OCI-LY7 (cell line): ENCODE measurements at regions not wholly inside any gene's neighbourhood (a gene's known extent, or its start where the extent isn't known, plus 50 kb on each side); places are given as distances from the start of the nearest gene placed in this dataset.

Source experiments
- BruUV-seq: library from RNA; stranded (reverse); fragments of 400-500 nt; replicated peaks from 2 replicates; lab custom pipeline; 2021; lab: Mats Ljungman, UMichigan
- CTCF ChIA-PET: fragments of 300-600 bp; sonication (Branson Sonifier 250); formaldehyde crosslinking; loops from one replicate; lab custom pipeline; 2022; ENCODE audit warnings: antibody characterized with exemption; ENCODE audit not compliant: unreplicated experiment; lab: Charles Lee
- POLR2A ChIA-PET: fragments of 300-600 bp; sonication (Branson Sonifier 250); formaldehyde crosslinking; loops from one replicate; lab custom pipeline; 2022; ENCODE audit warnings: antibody characterized with exemption; lab: Charles Lee
- DNase-seq: peaks from one replicate; pipeline ENCODE4 v3.0.0-alpha.2; 2015; ENCODE audit warnings: low spot score
- H2AFZ ChIP-seq: fragments of 200-600 bp; sonication (generic), shearing (Covaris generic); 2 replicates; pipeline ENCODE4 v1.6.1; 2014; ENCODE audit warnings: mild to moderate bottlenecking, antibody characterized with exemption, low read length, moderate library complexity
- H3K27ac ChIP-seq: fragments of 200-600 bp; sonication (generic); 2 replicates; pipeline ENCODE4 v1.5.1; 2014; ENCODE audit warnings: mixed run types, low read depth, mild to moderate bottlenecking, moderate library complexity, low read length, inconsistent platforms; ENCODE audit not compliant: poor library complexity, severe bottlenecking
- H3K36me3 ChIP-seq: fragments of 200-600 bp; sonication (generic); 2 replicates; pipeline ENCODE4 v1.6.1; 2014; ENCODE audit warnings: mild to moderate bottlenecking, antibody characterized with exemption, low read length, moderate library complexity, mixed read lengths; ENCODE audit not compliant: insufficient read depth
- H3K4me1 ChIP-seq: fragments of 200-600 bp; sonication (generic); 2 replicates; pipeline ENCODE4 v1.5.1; 2014; ENCODE audit warnings: mild to moderate bottlenecking, low read length; ENCODE audit not compliant: insufficient read depth, poor library complexity, severe bottlenecking
- H3K4me2 ChIP-seq: fragments of 200-600 bp; sonication (generic); 2 replicates; pipeline ENCODE4 v1.6.1; 2014; ENCODE audit warnings: mild to moderate bottlenecking, low read length
- H3K4me3 ChIP-seq: fragments of 200-600 bp; sonication (generic); 2 replicates; pipeline ENCODE4 v1.5.1; 2014; ENCODE audit warnings: mild to moderate bottlenecking, low read depth, low read length; ENCODE audit not compliant: poor library complexity, severe bottlenecking
- H3K79me2 ChIP-seq: fragments of 200-600 bp; sonication (generic); 2 replicates; pipeline ENCODE4 v1.6.1; 2016; ENCODE audit warnings: low read depth, mild to moderate bottlenecking, low read length, moderate library complexity, mixed read lengths; ENCODE audit not compliant: insufficient read depth
- H3K9me2 ChIP-seq: fragments of 200-600 bp; sonication (generic); 2 replicates; pipeline ENCODE4 v1.6.1; 2016; ENCODE audit warnings: mild to moderate bottlenecking, low read length, mixed read lengths; ENCODE audit not compliant: insufficient read depth
- H3K9me3 ChIP-seq: fragments of 200-600 bp; sonication (generic); 2 replicates; pipeline ENCODE4 v1.6.1; 2014; ENCODE audit warnings: mild to moderate bottlenecking, mixed run types, low read length, mixed read lengths
- H4K20me1 ChIP-seq: fragments of 200-600 bp; sonication (generic); 2 replicates; pipeline ENCODE4 v1.6.1; 2014; ENCODE audit warnings: mild to moderate bottlenecking, antibody characterized with exemption, low read length, moderate library complexity, mixed read lengths; ENCODE audit not compliant: insufficient read depth
- CTCF ChIP-seq: fragments of 200-600 bp; sonication (generic); conservative IDR thresholded peaks from 2 replicates; pipeline ENCODE4 v1.5.1; 2014; ENCODE audit warnings: mild to moderate bottlenecking, antibody characterized with exemption, low read length, moderate library complexity, mixed read lengths
- EZH2phosphoT487 ChIP-seq: fragments of 200-600 bp; sonication (generic); IDR thresholded peaks from 2 replicates; pipeline ENCODE4 v1.6.1; 2018; ENCODE audit warnings: low read depth, borderline replicate concordance, mild to moderate bottlenecking, mixed run types, antibody characterized with exemption, low read length, moderate library complexity, mixed read lengths
- intact Hi-C: fragments of 100-400 bp; cut with micrococcal nuclease; formaldehyde crosslinking; loops from one replicate; pipeline ENCODE4 v1.10.0; 2022; ENCODE audit not compliant: unreplicated experiment

- Histone ChIP-seq H3K4me2 (no peak overlapping the region), H3K4me1 (no peaks in the 10 kb centered on the region), H3K9me3 (no peaks in the 10 kb centered on the region), H2AFZ (no peak overlapping the region), H4K20me1 (no peaks in the 10 kb centered on the region), H3K9me2 (no peaks in the 10 kb centered on the region), H3K4me3 (no peak overlapping the region), H3K36me3 (no peaks in the 10 kb centered on the region), H3K79me2 (no peaks in the 10 kb centered on the region), H3K27ac (no peak overlapping the region)
- no peak for DNase-seq
- TF ChIP-seq CTCF (no peak), EZH2phosphoT487 (no peak)
- intact Hi-C loops, result no loop called here
- BruUV-seq, result no TSS peak
- POLR2A ChIA-PET, result interaction anchor here (0.5 to 1.0 kb wide), 2 partner anchors 10 to 1969 kb away, joined by 3 read pairs; no protein-coding TSS in a partner anchor
- CTCF ChIA-PET, result no interaction called here
Measured at GRCh38 chr2:83224591-83225200, 1234.4 kb downstream of the SUCLG1 start.

GRCh38 chr2:83221258-83221657 lies 1237.8 kb downstream of the SUCLG1 start:
- POLR2A ChIA-PET, result no interaction called here
- H3K4me1 ChIP-seq, result no peaks in the 10 kb centered on the region
- no peaks in the 10 kb centered on the region for H3K79me2 ChIP-seq
- H4K20me1 ChIP-seq, result no peaks in the 10 kb centered on the region
- H3K4me3 ChIP-seq, result no peak overlapping the region
- DNase-seq, result no peak
- H3K9me3 ChIP-seq, result no peaks in the 10 kb centered on the region
- CTCF ChIA-PET, result no interaction called here
- H2AFZ ChIP-seq, result no peak overlapping the region
- BruUV-seq, result no TSS peak
- H3K9me2 ChIP-seq, result no peaks in the 10 kb centered on the region
- no peaks in the 10 kb centered on the region for H3K36me3 ChIP-seq
- intact Hi-C loops, result no loop called here
- TF ChIP-seq EZH2phosphoT487 (no peak), CTCF (no peak)
- no peak overlapping the region for H3K27ac ChIP-seq
- no peak overlapping the region for H3K4me2 ChIP-seq

- DNase-seq, result no peak
- no peak overlapping the region for H3K27ac ChIP-seq
- no peak overlapping the region for H3K4me2 ChIP-seq
- H3K4me3 ChIP-seq, result no peak overlapping the region
- H3K4me1 ChIP-seq, result no peaks in the 10 kb centered on the region
- no peaks in the 10 kb centered on the region for H3K79me2 ChIP-seq
- H4K20me1 ChIP-seq, result no peaks in the 10 kb centered on the region
- H3K9me2 ChIP-seq, result no peaks in the 10 kb centered on the region
- POLR2A ChIA-PET, result no interaction called here
- CTCF ChIA-PET, result no interaction called here
- TF ChIP-seq EZH2phosphoT487 (no peak), CTCF (no peak)
- no peaks in the 10 kb centered on the region for H3K9me3 ChIP-seq
- H2AFZ ChIP-seq, result no peak overlapping the region
- no peaks in the 10 kb centered on the region for H3K36me3 ChIP-seq
- BruUV-seq, result no TSS peak
- intact Hi-C loops, result no loop called here
Measured at GRCh38 chr2:83217854-83218253, 1241.2 kb downstream of the SUCLG1 start.
